Astrocyte of the spinal cord (primary cell): ENCODE measurements at regions not wholly inside any gene's neighbourhood (a gene's known extent, or its start where the extent isn't known, plus 50 kb on each side); places are given as distances from the start of the nearest gene placed in this dataset.
"Not testable (repeated sequence)": the region's sequence is repeated elsewhere in the genome, so short reads cannot be mapped to it uniquely, and the experiment has no call there.

ENCODE experiments used
- DNase-seq: peaks from one replicate; pipeline ENCODE4 v3.0.0; 2011; ENCODE audit warnings: low read depth, low spot score
- H3K4me3 ChIP-seq: 2 replicates; pipeline ENCODE4 v1.5.1; 2011; ENCODE audit warnings: low read depth, mild to moderate bottlenecking, low read length, moderate library complexity
- in situ Hi-C: cut with HindIII; loops from 2 replicates; pipeline ENCODE4 v1.10.0; 2017; ENCODE audit warnings: low sequenced_read_pairs
- TF ChIP-seq, protein P1 (sequence below): IDR thresholded peaks from 2 replicates; pipeline ENCODE4 v1.5.1; 2012; ENCODE audit warnings: low read depth, mild to moderate bottlenecking, low read length, inconsistent platforms

DNA sequence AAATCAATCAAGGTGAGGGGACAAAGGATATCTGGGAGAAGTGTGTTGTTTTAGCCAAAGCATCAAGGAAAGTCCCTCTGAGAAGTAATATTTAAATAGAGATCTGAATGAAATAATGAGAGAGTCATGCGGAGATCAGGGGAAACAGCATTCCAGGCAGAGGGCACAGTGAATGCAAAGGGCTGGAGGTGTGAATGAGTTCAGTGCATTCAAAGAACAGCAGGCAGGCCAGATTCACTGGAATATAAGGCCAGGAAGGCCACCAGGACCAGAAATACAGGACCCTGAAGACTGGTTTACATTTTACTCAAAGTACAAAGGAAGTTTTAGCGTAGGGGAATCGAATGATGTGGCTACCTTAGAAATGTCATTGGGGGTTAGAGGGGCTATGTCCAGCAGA, 436.2 kb upstream of the TMEM132C start:
- no peak overlapping the region for H3K4me3 ChIP-seq
- in situ Hi-C loops: no loop called here
- TF ChIP-seq, protein P1, sequence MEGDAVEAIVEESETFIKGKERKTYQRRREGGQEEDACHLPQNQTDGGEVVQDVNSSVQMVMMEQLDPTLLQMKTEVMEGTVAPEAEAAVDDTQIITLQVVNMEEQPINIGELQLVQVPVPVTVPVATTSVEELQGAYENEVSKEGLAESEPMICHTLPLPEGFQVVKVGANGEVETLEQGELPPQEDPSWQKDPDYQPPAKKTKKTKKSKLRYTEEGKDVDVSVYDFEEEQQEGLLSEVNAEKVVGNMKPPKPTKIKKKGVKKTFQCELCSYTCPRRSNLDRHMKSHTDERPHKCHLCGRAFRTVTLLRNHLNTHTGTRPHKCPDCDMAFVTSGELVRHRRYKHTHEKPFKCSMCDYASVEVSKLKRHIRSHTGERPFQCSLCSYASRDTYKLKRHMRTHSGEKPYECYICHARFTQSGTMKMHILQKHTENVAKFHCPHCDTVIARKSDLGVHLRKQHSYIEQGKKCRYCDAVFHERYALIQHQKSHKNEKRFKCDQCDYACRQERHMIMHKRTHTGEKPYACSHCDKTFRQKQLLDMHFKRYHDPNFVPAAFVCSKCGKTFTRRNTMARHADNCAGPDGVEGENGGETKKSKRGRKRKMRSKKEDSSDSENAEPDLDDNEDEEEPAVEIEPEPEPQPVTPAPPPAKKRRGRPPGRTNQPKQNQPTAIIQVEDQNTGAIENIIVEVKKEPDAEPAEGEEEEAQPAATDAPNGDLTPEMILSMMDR: no peak
- no peak for DNase-seq

DNA sequence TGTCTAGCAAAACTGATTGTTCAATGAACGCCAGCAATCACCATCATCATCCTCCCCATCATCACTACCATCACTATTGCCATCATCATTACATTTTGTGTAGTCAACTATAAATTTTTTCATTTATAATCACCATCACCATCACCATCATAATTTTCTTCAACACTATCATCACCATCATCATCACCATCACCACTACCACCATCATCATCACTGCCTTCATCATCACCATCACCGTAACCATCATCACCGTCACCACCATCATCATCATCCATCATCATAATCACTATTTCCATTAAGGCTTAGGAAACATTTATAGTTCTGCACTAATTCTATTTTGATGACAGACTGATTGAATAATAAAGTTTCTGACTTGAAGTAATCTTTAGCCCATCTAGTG, 434.8 kb upstream of the TMEM132C start:
- TF ChIP-seq, protein P1: no peak
- DNase-seq: no peak
- no peak overlapping the region for H3K4me3 ChIP-seq
- in situ Hi-C loops: no loop called here

- H3K4me3 ChIP-seq, in situ Hi-C loops, DNase-seq: not testable (repeated sequence)
Observed at GRCh38 chr12:127836802-127837201, 430.2 kb upstream of the TMEM132C start.

- TF ChIP-seq, protein P1: no peak
- DNase-seq: no peak
- in situ Hi-C loops: no loop called here
- H3K4me3 ChIP-seq: no peak overlapping the region
Observed at GRCh38 chr12:127857661-127858060, 409.3 kb upstream of the TMEM132C start.

DNA sequence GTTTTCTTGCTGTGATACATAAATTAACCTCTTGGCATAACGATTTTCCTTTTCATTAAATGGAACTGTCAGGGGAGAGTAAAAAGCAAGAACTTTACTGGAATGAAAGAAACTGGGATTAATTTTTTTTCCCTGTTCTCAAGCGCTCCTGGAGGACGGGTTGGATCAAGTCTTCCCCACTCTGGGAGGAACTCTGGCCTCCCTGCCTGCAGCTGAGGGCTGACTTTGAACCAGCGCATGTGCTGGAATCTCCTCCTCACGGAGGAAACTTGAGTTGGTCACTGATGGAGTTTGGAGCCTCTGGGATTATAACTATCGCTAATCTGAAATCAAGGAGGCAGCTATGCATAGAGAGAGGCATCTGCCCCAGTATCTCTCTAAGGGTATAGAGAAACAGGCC, 406.4 kb upstream of the TMEM132C start:
- H3K4me3 ChIP-seq: no peak overlapping the region
- no peak for DNase-seq
- in situ Hi-C loops: no loop called here
- TF ChIP-seq, protein P1: no peak

GRCh38 chr12:127861406-127861805, 405.6 kb upstream of the TMEM132C start:
- no peak for DNase-seq
- in situ Hi-C loops: no loop called here
- H3K4me3 ChIP-seq: no peak overlapping the region
- TF ChIP-seq, protein P1: no peak

GRCh38 chr12:127873306-127873705, 393.7 kb upstream of the TMEM132C start:
- in situ Hi-C loops: no loop called here
- no peak overlapping the region for H3K4me3 ChIP-seq
- TF ChIP-seq, protein P1: no peak
- DNase-seq: no peak
